ENCODE measurements at regions not wholly inside any gene's neighbourhood (a gene's known extent, or its start where the extent isn't known, plus 50 kb on each side); places are given as distances from the start of the nearest gene placed in this dataset.

DNA sequence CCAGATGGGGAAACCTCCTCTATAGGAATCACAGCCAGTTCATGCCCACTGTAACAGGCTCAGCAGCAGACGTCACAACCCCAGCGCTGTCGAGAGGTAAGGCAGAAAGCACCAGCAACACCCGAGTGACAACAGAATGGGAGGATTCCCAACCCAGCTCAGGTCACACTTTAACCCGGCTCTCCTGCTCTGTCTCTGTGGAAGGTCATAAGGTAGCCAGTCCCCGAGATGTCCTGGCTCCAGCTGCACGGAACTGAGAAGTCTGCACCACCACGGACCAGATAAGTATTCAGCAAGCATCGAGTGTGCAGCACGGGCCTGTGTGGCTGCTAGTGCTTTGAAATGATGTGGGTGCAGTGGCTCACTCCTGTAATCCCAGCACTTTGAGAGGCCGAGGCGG, 236.7 kb upstream of the TCERG1L start:
- TF ChIP-seq POLR2AphosphoS5 (IDR thresholded peaks at IDR 0.05) (no peak), POLR2A (IDR thresholded peaks at IDR 0.05; ENCODE audit: low read depth) (no peak), EP300 (IDR thresholded peaks at IDR 0.05) (no peak)
- TF ChIP-seq, protein P1, sequence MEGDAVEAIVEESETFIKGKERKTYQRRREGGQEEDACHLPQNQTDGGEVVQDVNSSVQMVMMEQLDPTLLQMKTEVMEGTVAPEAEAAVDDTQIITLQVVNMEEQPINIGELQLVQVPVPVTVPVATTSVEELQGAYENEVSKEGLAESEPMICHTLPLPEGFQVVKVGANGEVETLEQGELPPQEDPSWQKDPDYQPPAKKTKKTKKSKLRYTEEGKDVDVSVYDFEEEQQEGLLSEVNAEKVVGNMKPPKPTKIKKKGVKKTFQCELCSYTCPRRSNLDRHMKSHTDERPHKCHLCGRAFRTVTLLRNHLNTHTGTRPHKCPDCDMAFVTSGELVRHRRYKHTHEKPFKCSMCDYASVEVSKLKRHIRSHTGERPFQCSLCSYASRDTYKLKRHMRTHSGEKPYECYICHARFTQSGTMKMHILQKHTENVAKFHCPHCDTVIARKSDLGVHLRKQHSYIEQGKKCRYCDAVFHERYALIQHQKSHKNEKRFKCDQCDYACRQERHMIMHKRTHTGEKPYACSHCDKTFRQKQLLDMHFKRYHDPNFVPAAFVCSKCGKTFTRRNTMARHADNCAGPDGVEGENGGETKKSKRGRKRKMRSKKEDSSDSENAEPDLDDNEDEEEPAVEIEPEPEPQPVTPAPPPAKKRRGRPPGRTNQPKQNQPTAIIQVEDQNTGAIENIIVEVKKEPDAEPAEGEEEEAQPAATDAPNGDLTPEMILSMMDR (IDR thresholded peaks at IDR 0.05): no peak
